Brain microvascular endothelial cell (primary cell): ENCODE measurements at regions not wholly inside any gene's neighbourhood (a gene's known extent, or its start where the extent isn't known, plus 50 kb on each side); places are given as distances from the start of the nearest gene placed in this dataset.

ENCODE experiments used
- DNase-seq: peaks from one replicate; pipeline ENCODE4 v3.0.0-alpha.2; 2020
- H3K27ac ChIP-seq: fragments of 250-450 bp; sonication (Bioruptor Pico); 2 replicates; pipeline ENCODE4 v1.5.1; 2020; ENCODE audit warnings: mild to moderate bottlenecking, moderate library complexity
- H3K27me3 ChIP-seq: fragments of 250-450 bp; sonication (Bioruptor Pico); replicated peaks from 2 replicates; pipeline ENCODE4 v1.5.1; 2020; ENCODE audit warnings: mild to moderate bottlenecking
- H3K36me3 ChIP-seq: fragments of 250-450 bp; sonication (Bioruptor Pico); replicated peaks from 2 replicates; pipeline ENCODE4 v1.5.1; 2020; ENCODE audit warnings: mild to moderate bottlenecking
- H3K4me3 ChIP-seq: 2 replicates; pipeline ENCODE4 v1.5.1; 2011; ENCODE audit warnings: low read depth, mild to moderate bottlenecking, control low read depth, low read length, moderate library complexity
- in situ Hi-C: cut with HindIII; loops from 2 replicates; pipeline ENCODE4 v1.10.0; 2017; ENCODE audit warnings: low sequenced_read_pairs, low pct_ligation_motif_present
- TF ChIP-seq, protein P1 (sequence below): IDR thresholded peaks from 2 replicates; pipeline ENCODE4 v1.5.1; 2011; ENCODE audit warnings: low read depth, mild to moderate bottlenecking, moderate library complexity, low read length, control low read depth, inconsistent platforms; ENCODE audit errors: missing control alignments

DNA sequence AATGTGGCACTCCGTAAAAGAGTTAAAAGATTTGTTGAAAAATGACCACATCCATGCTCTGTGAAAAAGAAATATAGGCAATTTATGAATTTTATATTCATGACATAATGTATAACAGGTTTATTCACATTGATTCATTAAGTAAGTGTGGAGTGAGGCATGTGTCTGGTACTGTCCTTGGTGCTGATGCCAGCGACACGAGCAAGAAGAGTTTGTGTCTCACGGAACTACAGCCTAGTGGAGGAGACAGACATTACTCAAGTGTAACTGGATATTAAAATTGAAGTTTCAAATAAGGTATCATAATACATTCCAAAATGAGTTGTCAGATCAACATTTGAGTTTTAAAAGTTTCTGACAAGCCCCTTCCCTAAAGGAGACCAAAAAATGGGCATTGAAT lies 122.7 kb upstream of the PRNP start:
- H3K27me3 ChIP-seq, result no peaks in the 10 kb centered on the region
- peak; percentile 67 for DNase-seq

DNA sequence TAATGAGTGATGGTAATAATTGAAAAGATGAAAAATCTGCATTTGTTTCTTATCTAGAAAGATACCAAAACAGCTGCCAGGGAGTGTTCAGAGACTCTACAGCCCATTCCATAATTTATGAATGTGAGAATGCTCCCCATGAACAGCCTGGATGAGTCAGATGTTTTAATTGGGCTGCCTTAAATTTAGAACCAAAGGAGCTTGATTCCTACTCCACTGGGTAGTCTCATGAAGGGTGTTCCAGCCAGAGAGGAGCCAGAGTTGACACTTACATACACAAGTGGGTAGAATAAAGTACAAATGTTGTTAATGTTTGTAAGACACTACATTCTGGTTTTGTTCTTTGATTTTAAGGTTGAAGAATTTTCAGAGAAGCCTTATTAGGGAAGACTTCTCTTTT lies 123.2 kb upstream of the PRNP start:
- DNase-seq, result no peak

More for the DNA sequence above, 122.7 kb upstream of the PRNP start:
- Histone ChIP-seq H3K4me3 (no peak overlapping the region), H3K36me3 (no peaks in the 10 kb centered on the region), H3K27ac (no peak overlapping the region)
- in situ Hi-C loops, result no loop called here
- TF ChIP-seq, protein P1, sequence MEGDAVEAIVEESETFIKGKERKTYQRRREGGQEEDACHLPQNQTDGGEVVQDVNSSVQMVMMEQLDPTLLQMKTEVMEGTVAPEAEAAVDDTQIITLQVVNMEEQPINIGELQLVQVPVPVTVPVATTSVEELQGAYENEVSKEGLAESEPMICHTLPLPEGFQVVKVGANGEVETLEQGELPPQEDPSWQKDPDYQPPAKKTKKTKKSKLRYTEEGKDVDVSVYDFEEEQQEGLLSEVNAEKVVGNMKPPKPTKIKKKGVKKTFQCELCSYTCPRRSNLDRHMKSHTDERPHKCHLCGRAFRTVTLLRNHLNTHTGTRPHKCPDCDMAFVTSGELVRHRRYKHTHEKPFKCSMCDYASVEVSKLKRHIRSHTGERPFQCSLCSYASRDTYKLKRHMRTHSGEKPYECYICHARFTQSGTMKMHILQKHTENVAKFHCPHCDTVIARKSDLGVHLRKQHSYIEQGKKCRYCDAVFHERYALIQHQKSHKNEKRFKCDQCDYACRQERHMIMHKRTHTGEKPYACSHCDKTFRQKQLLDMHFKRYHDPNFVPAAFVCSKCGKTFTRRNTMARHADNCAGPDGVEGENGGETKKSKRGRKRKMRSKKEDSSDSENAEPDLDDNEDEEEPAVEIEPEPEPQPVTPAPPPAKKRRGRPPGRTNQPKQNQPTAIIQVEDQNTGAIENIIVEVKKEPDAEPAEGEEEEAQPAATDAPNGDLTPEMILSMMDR, result peak; percentile 65

DNA sequence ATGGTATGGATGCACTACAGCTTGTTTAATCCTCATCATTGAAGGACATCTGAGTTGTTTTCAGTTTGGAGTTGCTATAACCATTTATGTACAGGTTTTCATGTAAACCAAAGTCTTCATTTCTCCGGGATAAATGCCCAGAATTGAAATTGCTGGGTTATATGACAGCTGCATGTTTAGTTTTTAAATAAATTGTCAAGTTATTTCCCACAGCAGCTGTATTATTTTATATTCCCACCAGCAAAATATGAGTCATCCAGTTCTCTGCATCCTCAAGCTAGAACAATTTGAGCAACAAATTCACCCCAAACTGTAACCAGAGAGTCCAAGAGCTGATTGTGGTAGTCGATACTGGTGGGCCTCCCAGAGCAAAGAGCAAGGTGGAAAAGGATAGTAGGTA lies 125.6 kb upstream of the PRNP start:
- no peaks in the 10 kb centered on the region for H3K36me3 ChIP-seq
- H3K27ac ChIP-seq, result no peak overlapping the region
- in situ Hi-C loops, result no loop called here
- H3K27me3 ChIP-seq, result no peaks in the 10 kb centered on the region
- TF ChIP-seq, protein P1, result no peak
- H3K4me3 ChIP-seq, result no peak overlapping the region
- DNase-seq, result no peak

More for the DNA sequence above, 123.2 kb upstream of the PRNP start:
- Histone ChIP-seq H3K4me3 (no peak overlapping the region), H3K27ac (no peak overlapping the region), H3K27me3 (no peaks in the 10 kb centered on the region), H3K36me3 (no peaks in the 10 kb centered on the region)
- TF ChIP-seq, protein P1, result no peak
- in situ Hi-C loops, result no loop called here

DNA sequence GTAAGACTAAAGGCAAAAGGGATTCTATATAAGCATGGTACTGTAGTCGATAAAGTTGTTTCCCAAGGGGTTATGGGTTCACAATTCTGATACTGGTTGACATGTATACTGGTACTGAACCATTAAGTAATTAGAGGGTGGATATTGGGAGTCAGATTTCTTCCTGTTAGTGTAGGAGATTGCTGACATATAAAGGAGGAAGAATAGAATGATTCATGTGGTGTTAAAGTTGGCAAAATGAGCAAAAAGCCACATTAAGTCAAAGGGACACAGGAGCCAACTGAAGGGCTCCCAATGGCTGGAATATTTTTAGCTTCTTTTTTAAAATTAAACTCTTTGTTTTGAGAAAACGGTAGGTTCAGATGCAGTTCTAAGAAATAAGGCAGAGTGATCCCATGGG lies 126.3 kb upstream of the PRNP start:
- H3K4me3 ChIP-seq, result no peak overlapping the region
- TF ChIP-seq, protein P1, result no peak
- in situ Hi-C loops, result no loop called here
- H3K36me3 ChIP-seq, result no peaks in the 10 kb centered on the region
- no peak overlapping the region for H3K27ac ChIP-seq
- H3K27me3 ChIP-seq, result no peaks in the 10 kb centered on the region
- no peak for DNase-seq

DNA sequence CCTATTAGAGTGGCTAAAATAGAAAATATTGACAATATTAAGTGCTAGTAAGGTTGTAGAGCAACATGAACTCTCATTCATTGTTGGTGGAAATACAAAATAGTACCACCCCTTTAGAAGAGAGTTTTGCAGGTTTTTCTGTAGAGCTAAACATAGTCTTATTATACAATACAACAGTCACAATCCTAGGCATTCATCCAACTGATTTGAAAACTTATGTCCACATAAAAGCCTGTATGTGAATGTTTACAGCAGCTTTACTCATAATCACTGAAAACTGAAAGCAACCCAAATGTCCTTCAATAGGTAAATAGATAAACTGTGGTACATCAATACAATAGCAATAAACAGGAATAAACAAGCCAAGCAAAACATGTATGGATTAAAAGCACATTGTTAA lies 127.2 kb upstream of the PRNP start:
- in situ Hi-C loops, result no loop called here
- H3K27ac ChIP-seq, result no peak overlapping the region
- no peaks in the 10 kb centered on the region for H3K27me3 ChIP-seq
- no peak overlapping the region for H3K4me3 ChIP-seq
- H3K36me3 ChIP-seq, result no peaks in the 10 kb centered on the region
- DNase-seq, result no peak
- TF ChIP-seq, protein P1, result no peak

DNA sequence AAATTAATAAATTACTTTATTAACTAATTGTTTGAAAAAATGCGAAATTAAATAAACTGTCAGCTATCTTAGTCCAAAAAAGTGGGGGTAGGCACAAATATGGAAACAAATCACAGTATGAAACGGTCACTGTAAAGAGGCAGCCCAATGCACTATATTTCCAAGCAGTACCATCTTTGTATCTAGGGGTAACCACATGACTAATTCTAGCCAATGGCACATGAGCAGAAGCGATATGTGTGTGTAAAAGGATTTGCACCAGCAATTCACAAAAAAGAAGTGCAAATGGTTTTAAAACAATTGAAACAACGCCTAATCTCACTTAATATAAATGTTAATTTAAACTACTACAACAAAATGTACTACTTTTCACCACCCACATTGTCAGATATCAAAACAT lies 129.5 kb upstream of the PRNP start:
- H3K27me3 ChIP-seq, result no peaks in the 10 kb centered on the region
- no peak overlapping the region for H3K27ac ChIP-seq
- in situ Hi-C loops, result no loop called here
- TF ChIP-seq, protein P1, result no peak
- DNase-seq, result no peak
- H3K36me3 ChIP-seq, result no peaks in the 10 kb centered on the region
- H3K4me3 ChIP-seq, result no peak overlapping the region
